GM18870 (cell line): ENCODE measurements at regions not wholly inside any gene's neighbourhood (a gene's known extent, or its start where the extent isn't known, plus 50 kb on each side); places are given as distances from the start of the nearest gene placed in this dataset.

ENCODE experiments used
- ATAC-seq: cut with Tn5 transposase; IDR thresholded peaks from one replicate; pipeline ENCODE4 v1.9.1; 2021; ENCODE audit warnings: moderate library complexity; ENCODE audit not compliant: unreplicated experiment

GRCh38 chr4:18247189-18247588 lies 225.6 kb upstream of the LCORL start:
- ATAC-seq = no peak

DNA sequence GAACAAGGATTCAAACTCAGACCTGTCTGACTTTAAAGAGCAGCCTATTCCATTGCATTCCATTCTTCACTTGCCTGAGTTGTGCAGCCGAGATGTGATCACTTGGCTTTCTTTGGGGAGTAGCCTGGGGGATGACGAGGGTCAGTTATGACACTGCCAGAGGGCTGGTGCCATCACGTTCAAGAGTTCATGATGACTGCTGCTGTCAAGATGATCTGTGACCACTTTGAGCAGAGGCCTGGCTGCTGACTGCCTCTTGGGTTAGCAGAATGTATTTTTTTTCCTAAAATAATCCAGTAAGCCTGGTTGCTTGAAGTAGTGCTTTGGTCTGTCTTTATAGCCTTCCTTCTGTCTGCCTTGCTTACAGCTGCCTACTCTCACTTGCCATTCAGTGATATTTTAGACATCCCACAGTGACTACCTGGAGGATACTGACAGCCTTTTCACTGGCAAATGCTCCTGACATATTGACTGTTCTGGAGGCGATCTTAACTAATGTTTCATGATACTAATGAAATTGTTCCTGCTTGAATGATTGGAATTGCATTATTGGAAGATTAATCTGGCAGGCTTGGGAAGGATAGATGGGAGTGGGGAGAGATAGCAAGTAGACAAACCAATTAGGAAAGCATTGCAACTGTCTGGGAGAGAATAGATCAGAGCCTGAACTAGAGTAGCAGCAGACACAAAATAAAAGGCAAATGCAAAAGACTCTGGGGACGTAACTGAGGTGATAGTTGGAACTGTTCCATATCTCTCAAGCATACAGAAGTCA lies 221.6 kb upstream of the LCORL start:
- ATAC-seq = no peak

GRCh38 chr4:18241727-18242126 lies 220.2 kb upstream of the LCORL start:
- ATAC-seq = no peak

DNA sequence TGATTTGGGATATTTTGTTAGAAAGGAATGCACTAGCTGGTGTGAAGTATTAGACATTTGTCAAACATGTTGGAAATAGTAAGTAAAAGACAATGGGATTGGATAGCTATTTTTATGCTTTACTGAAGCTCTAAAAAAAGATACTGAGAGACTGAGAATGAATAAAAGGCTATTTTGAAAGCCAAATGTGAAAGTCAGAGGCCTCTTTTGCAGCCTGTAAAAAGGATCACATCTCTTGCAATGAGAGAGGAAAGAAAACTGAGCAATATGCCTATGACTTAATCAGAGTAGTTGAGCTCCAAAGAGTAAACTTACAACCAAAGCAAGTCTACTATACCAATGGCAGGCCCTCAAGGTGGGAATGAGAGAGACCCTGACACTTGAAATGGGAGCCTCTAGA lies 212.6 kb upstream of the LCORL start:
- ATAC-seq = no peak

DNA sequence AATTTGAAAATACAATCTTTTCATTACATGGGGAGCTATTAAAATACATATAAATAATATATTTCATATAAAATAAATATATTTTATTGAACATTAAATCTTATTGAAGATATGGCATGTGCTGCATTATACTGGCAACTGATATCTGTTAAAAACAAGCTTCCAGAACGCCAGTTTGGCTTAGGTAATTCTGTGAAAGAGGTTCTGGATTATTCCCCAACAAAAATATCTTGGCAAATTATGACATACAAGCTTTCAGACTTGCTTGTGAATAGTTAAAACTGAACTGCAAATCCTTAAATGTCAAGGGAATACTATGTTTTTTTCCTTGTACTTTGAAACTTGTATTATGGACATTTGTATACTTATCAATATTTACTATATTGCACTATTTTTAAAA lies 210.2 kb upstream of the LCORL start:
- no peak for ATAC-seq

GRCh38 chr4:18227880-18228279 lies 206.3 kb upstream of the LCORL start:
- ATAC-seq = no peak

GRCh38 chr4:18214411-18215055 lies 193.0 kb upstream of the LCORL start:
- ATAC-seq = no peak

DNA sequence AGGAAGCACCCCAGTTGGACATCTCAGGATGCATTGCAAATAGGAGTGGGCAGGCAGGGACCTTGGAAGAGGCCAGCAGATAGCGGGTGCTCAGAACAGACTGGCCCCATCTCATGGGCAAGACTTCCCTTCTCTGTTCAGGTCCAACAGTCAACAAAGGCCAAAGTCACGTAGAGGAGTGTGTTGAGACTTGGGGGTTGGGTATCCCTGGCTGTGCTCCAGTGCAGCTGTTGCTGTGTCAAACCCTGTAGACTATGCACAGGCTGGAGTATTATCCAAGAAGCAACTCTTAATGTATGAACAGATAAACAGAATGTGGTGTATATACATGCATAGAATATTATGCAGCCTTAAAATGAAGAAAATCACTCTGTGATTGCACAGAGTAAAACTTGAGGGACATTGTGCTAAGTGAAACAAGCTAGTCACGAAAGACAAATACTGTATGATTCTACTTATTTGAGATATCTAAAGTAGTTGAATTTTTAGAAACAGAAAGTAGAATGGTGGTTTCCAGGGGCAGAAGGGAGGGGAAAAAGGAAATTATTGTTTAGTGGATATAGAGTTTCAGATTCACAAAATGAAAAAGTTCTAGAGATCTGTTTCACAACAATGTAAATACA lies 192.1 kb upstream of the LCORL start:
- ATAC-seq = peak; percentile 53

DNA sequence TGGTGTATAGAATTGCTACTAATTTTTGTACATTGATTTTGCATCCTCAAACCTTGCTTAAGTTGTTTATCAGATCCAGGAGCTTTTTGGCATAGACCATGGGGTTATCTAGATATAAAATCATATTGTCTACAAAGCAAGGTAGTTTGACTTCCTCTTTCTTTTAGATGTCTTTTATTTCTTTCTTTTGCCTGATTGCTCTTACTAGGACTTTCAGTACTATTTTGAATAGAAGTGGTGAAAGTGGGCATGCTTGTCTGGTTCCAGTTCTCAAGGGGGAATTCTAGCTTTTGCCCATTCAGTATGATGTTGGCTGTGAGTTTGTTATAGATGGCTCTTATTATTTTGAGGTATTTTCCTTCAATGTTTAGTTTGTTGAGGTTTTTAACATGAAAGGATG lies 187.9 kb upstream of the LCORL start:
- ATAC-seq = peak; percentile 87

DNA sequence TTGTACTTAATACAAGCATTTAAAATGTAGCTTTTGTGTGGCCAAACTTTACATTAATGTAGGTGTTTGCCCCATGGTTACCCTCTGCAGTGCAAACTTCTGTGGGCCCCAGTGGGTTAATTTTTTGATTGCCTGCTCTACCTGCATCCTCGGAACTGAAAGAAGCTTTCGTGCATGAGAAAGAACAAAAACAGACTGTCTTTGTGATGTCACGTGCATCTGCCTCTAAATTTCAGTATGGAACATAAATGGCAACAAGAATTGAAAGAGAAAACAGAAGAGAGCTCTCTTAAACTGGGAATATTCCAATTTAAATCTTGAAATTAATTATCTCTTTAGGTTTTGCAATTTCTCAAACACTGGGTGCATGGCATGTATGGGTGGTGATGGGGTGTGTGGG lies 182.4 kb upstream of the LCORL start:
- ATAC-seq = no peak

GRCh38 chr4:18202486-18202885 lies 180.9 kb upstream of the LCORL start:
- no peak for ATAC-seq

DNA sequence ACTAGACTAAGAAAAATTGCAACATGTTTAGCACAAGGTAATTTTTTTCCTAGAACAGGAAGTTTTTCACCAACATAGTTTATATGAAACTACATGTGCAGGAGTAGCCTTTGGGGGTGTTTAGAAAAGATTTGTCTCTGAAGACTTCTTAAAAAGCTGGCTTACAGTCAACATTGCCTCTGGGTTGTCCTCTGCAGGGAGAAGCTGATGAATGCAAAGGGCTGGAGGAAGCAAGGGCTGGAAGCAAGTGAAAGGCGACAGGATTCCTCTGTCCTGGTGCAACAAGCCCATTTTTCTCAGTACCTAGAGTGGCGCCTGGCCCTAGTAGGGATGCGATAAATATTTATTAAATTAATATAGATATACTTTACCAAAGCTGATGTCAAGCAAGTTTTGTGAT lies 180.3 kb upstream of the LCORL start:
- ATAC-seq = no peak

- no peak for ATAC-seq
Observed at GRCh38 chr4:18198653-18199052, 177.1 kb upstream of the LCORL start.

GRCh38 chr4:18197467-18197866 lies 175.9 kb upstream of the LCORL start:
- ATAC-seq = no peak

GRCh38 chr4:18194278-18194677 lies 172.7 kb upstream of the LCORL start:
- no peak for ATAC-seq

- ATAC-seq = no peak
Observed at GRCh38 chr4:18192901-18193300, 171.3 kb upstream of the LCORL start.

GRCh38 chr4:18185491-18185890 lies 163.9 kb upstream of the LCORL start:
- no peak for ATAC-seq

DNA sequence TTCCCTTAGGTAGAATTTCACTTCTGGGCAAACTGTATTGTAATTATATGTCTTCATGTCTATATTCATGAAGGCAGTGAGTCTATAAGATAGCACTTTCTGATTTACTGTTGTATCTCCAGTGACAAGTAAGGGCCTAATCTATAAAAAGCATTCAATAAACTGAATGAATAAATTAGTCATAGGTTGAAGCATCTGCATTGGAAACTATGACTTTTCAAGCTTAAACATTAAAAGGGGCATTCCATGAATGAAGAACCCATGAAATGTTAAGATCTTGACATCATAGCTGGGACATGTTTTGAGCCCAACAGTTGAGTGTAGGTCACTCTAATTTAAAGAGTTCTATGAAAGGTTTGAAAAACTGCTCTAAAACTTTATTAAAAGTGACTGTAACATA lies 159.3 kb upstream of the LCORL start:
- peak; percentile 69 for ATAC-seq

- no peak for ATAC-seq
Observed at GRCh38 chr4:18180122-18180521, 158.6 kb upstream of the LCORL start.

GRCh38 chr4:18171896-18172295 lies 150.3 kb upstream of the LCORL start:
- no peak for ATAC-seq

GRCh38 chr4:18167831-18168230 lies 146.3 kb upstream of the LCORL start:
- ATAC-seq = no peak

DNA sequence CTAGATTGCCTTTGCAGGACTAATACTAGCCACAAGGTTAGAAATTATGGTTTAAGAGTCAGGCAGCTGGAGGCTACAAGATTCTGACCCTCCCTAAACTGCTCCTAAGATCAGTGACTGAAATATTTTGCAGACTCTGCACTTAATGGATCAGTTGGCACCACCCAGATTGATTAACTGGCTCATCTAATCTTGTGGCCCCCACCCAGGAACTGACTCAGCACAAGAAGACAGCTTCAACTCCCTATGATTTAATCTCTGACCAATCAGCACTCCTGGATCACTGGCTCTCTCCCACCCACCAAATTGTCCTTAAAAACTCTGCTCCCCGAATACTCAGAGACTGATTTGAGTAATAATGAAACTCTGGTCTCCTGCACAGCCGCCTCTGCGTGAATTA lies 145.4 kb upstream of the LCORL start:
- ATAC-seq = no peak
